Muscle layer of colon (tissue), 2 donors: ENCODE measurements at regions not wholly inside any gene's neighbourhood (a gene's known extent, or its start where the extent isn't known, plus 50 kb on each side); places are given as distances from the start of the nearest gene placed in this dataset.
"Not testable (repeated sequence)": the region's sequence is repeated elsewhere in the genome, so short reads cannot be mapped to it uniquely, and the experiment has no call there.

Source experiments
- H3K27ac ChIP-seq: one replicate; pipeline ENCODE4 v1.7.0; 2013; ENCODE audit warnings: low read depth, mild to moderate bottlenecking, low read length, moderate library complexity
- H3K27me3 ChIP-seq, 2 donors: one replicate each; pipeline ENCODE4 v1.7.0; 2013; ENCODE audit warnings: low read length in 2 of 2, mild to moderate bottlenecking in 2 of 2; ENCODE audit not compliant: insufficient read depth in 2 of 2, control insufficient read depth in 1 of 2
- H3K36me3 ChIP-seq: one replicate; pipeline ENCODE4 v1.7.0; 2013; ENCODE audit warnings: mild to moderate bottlenecking, low read length; ENCODE audit not compliant: insufficient read depth
- H3K4me1 ChIP-seq: one replicate; pipeline ENCODE4 v1.7.0; 2013; ENCODE audit warnings: mild to moderate bottlenecking, low read length; ENCODE audit not compliant: insufficient read depth
- H3K4me3 ChIP-seq, 2 donors: one replicate each; pipeline ENCODE4 v1.7.0; 2013; ENCODE audit warnings: low read length in 2 of 2, low read depth in 1 of 2, mild to moderate bottlenecking in 1 of 2, moderate library complexity in 1 of 2
- H3K9ac ChIP-seq: one replicate; pipeline ENCODE4 v1.7.0; 2013; ENCODE audit warnings: low read length
- H3K9me3 ChIP-seq: one replicate; pipeline ENCODE4 v1.7.0; 2013; ENCODE audit warnings: mild to moderate bottlenecking, low read length
- donor health status: abdominal sarcoma.
- donor health status: Adenocarcinoma of cecum.

DNA sequence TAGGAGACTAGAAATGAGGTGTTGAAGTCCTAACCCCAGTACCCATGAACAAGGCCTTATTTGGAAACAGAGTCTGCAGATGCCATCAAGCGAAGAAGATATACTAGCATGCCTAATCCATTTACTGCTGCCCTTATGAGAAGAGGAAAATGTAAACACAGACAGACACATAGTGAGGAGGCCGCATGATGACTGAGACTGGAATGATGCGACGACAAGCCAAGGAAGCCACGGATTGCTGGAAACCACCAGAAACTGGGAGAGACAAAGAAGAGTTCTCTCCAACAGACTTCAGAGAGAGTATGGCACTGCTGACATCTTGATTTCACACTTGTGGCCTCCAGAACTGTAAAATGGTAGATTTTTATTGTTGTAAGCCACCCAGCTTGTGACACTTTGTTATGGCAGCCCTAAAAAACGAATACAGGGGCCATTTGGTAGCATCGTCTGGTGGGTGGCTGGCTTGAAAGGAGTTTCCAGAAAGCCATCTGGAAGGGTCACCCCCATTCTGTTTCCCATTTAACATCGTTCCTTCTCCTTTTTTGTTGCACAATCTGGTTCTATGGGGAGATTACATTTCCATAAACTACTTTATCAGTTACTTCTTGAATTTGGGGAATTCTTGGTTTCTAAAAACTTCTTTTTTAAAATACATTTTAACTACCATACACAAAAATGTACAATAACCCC, 193.1 kb downstream of the HSD17B3 start:
- H3K27me3 ChIP-seq: no peaks in the 10 kb centered on the region
- no peak overlapping the region for H3K4me3 ChIP-seq
- no peaks in the 10 kb centered on the region for H3K9me3 ChIP-seq
- H3K4me1 ChIP-seq: peaks cover 8% of the 10 kb centered on the region
- no peaks in the 10 kb centered on the region for H3K36me3 ChIP-seq
- H3K27ac ChIP-seq: no peak overlapping the region
- H3K9ac ChIP-seq: no peak overlapping the region

DNA sequence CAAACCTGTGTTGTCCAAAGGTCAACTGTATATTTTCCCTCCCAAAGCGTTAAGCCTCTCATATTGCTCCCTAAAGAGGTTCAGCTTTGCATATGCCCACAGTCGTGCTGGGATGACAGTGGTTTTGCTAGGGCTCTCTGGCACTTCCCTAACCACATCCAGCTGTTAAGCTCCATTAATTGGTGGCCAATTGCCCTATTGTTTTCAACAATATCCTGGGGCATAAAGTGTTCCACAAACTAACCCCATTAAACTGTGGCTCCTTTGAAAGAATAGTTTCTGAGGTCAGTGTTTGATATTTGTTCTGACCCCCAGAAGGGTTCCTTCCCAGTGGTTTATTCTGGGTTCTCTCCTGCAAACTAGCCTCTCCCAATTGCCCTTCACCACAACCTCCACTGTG, 194.5 kb downstream of the HSD17B3 start:
- Histone ChIP-seq H3K36me3 (no peaks in the 10 kb centered on the region), H3K27me3 (no peaks in the 10 kb centered on the region), H3K4me3 (no peak overlapping the region), H3K9me3 (no peaks in the 10 kb centered on the region), H3K27ac (no peak overlapping the region), H3K4me1 (peaks cover 8% of the 10 kb centered on the region), H3K9ac (no peak overlapping the region)

DNA sequence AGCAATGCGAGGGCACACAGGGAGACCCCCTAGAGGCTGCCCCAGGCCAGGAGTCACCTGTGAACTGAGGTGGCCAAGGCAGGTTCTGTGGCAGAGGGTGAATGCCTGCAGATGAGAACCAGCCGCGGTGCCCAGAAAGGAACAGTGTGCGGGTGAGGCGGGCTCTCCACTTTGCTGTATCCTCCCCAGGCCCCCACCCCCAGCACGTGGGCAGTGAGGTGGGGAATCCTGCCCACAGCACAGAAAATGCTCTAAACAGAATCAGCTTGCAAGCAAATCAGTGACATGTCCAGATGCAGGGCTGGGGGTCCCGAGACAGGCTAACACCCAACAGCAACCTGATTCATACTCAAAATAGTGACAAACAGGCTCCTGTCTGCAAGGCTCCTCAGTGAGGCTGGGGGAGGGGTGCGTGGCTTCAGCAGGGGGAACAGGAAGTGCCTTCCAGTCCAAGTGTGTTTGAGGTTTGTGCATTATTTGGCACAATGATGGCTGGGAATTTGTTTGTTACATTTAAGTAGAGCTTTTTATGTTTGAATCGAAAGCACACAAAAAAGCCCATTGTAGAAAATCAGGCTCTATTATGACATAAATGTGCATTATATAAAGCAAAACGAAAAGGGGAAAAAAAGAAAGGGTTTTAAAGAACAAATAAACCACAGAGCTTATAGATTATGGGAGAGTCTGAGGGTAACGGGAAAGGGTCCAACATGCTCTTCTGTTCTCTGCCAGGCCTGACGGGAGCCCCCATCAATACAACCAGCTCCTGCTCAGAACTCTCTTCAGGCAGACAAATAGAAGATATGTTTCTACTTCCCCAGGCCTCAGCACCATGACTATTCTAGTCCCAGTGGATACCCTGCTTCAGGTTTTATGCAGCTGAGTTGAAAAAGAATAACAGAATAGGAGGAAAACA, 201.3 kb downstream of the HSD17B3 start:
- no peak overlapping the region for H3K27ac ChIP-seq

DNA sequence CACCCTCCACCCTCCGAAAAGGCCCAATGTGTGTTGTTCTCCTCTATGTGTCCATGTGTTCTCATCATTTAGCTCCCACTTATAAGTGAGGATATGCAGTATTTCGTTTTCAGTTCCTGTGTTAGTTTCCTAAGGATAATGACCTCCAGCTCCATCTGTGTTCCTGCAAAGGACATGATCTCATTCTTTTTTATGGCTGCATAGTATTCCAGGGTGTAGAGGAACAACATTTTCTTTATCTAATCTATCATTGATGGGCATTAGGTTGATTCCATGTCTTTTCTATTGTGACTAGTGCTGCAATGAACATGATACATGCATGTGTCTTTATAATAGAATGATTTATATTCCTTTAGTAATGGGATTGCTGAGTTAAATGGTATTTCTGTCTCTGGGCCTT, 211.3 kb downstream of the HSD17B3 start:
- not testable (repeated sequence) for H3K36me3 ChIP-seq, H3K4me3 ChIP-seq, H3K27ac ChIP-seq, H3K27me3 ChIP-seq, H3K9me3 ChIP-seq, H3K4me1 ChIP-seq, H3K9ac ChIP-seq

More for the DNA sequence above, 201.3 kb downstream of the HSD17B3 start:
- no peaks in the 10 kb centered on the region for H3K4me1 ChIP-seq
- H3K9me3 ChIP-seq: no peaks in the 10 kb centered on the region
- H3K36me3 ChIP-seq: no peaks in the 10 kb centered on the region
- no peak overlapping the region for H3K4me3 ChIP-seq
- H3K27me3 ChIP-seq: no peaks in the 10 kb centered on the region
- no peak overlapping the region for H3K9ac ChIP-seq

DNA sequence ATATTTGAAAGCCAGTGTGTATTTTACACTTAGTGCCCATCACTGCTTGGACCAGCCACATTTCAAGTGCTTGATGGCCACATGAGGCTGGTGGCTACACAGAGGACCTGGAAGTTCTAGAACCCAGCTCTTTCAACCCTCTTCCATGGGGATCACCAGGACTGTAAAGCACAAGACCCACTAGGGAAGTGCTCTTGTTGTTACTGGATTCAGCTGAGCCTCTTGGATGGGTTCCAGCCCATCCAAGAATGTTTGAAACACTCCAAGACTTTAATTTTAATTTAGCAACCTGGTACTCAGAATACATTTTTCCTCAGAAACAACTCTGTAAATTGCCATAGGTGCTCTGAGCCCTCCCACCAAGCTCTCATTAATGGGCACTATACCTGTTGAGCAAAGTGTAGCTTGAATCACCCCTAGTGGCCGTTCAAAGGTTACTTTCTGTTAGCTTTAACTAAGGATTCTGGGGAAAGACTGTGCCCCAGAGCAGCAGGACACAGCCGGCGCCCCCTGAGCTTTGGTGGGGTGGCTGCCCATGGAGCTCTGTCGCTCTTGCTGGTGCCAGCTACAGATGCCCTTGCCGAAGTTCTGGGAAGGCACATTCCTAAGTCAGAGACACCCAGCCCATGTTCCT, 212.4 kb downstream of the HSD17B3 start:
- Histone ChIP-seq H3K9me3 (no peaks in the 10 kb centered on the region), H3K9ac (no peak overlapping the region), H3K27me3 (peaks cover 0 to 7% of the 10 kb centered on the region in 2 donors), H3K27ac (no peak overlapping the region), H3K4me3 (no peak overlapping the region), H3K36me3 (no peaks in the 10 kb centered on the region), H3K4me1 (no peaks in the 10 kb centered on the region)

DNA sequence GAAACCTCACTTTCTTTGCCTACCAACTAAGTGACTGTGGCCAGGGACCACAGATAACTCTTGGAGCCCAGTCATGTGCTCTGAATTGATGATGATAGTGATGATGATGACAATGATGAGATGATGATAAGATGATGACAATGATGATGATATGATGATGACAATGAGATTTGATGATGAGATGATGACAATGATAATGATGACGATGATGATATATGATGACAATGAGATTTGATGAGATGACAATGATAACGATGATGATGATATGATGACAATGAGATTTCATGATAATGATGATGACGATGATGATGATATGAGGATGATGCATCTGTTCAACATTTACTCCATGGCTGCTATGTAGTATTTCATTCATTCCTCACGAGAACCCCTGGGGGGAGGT, 213.0 kb downstream of the ERCC6L2 start:
- Histone ChIP-seq H3K36me3 (no peaks in the 10 kb centered on the region), H3K9ac (no peak overlapping the region), H3K4me1 (no peaks in the 10 kb centered on the region), H3K9me3 (no peaks in the 10 kb centered on the region), H3K4me3 (no peak overlapping the region), H3K27me3 (peaks cover 0 to 7% of the 10 kb centered on the region in 2 donors), H3K27ac (no peak overlapping the region)

DNA sequence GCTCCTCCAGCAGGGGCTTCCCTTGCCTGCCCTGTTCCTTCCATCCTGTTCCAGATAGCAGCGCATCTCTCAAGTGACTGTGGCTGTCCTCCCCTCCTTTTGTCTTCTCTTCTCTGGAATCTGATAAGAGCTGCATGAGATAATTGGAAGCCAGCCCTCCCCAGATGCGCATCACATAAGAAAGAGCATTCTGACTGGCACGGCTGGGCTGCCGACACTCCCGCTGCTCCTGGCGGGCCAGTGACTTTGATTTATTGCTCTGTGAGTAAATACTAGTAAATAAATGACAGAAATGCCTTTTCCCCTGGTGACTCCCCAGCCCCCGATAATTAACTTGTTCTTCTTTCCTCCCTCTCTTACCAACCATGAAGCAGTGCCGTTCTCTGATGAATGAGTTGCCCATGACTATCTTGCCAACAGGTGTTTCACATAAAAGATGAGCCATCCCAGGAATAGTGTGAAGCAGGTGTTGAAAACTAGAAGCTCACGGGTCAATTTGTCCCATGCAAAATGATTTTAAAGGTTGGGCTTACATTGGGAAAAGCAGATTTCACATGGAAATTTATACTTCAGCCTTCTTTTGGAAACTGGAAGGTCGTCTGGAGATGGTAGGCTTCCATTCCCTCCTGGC, 212.3 kb downstream of the ERCC6L2 start:
- H3K4me1 ChIP-seq: no peaks in the 10 kb centered on the region
- no peak overlapping the region for H3K9ac ChIP-seq
- no peaks in the 10 kb centered on the region for H3K9me3 ChIP-seq
- peaks cover 0 to 7% of the 10 kb centered on the region in 2 donors for H3K27me3 ChIP-seq
- H3K36me3 ChIP-seq: no peaks in the 10 kb centered on the region
- no peak overlapping the region for H3K4me3 ChIP-seq
- no peak overlapping the region for H3K27ac ChIP-seq

DNA sequence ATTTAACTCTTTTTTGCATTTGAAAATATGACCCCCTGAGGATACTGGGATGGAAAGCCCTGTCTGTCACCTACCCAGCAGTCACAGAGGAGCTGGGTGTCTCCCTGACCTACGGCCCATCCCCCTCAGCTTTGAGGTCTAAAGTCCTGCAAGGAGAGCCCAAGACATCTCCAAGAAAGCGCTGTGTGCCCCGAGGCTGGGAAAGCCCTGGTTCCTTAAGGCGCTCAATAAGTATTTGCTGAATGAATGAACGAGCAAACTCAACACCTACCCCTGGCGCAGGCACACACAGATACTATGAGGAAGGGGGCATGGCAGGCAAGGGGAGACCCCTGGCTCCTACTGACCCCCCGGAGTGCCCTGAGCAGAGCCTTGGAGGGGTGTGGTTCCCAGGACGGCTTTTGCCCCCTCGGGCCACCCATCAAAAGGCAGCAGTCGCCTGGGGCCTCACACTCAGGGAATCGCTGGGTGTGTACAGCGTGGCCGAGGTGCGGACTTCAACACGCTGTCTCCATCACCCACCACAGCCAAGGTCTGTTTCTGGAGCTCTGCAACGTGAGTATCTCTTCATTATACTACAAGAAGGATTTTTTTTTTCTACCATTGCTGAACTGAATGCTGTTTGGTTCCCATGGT, 211.6 kb downstream of the ERCC6L2 start:
- Histone ChIP-seq H3K9ac (no peak overlapping the region), H3K4me1 (no peaks in the 10 kb centered on the region)

DNA sequence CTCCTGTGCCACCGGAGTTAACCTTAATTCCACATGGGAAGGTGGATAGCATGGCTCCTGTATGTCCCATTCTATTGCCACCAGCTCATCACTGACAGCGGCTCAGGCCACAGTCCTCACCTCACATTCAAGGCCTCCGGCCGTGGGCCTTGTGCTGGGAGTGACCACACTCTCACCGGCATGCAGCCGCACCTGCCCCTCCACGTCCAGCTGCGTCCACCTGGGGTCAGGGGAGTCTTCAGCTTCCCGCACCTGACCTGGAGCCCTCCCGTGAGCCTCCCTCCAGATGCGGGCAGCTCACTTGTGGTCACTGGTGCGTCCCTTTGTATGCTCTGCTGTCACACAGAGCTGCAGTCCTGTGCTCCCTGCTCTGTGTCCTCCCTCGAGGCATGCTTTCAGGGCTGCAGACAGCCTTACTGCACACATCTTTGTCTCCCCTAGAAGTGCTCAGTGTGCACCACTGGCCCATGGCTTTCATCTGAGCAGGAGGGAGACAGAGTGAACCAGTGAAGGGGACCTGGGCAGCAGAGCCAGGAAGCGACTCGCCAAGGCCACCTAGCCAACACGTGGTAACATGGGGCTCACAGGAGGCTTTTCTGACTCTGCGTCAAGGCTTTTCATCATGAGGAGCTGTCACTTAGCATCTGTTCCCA, 210.1 kb downstream of the ERCC6L2 start:
- peaks cover 5% of the 10 kb centered on the region for H3K4me1 ChIP-seq
- no peak overlapping the region for H3K9ac ChIP-seq
- H3K36me3 ChIP-seq: no peaks in the 10 kb centered on the region
- no peaks in the 10 kb centered on the region for H3K9me3 ChIP-seq
- peaks cover 0 to 7% of the 10 kb centered on the region in 2 donors for H3K27me3 ChIP-seq
- H3K27ac ChIP-seq: no peak overlapping the region
- no peak overlapping the region for H3K4me3 ChIP-seq

More for the DNA sequence above, 211.6 kb downstream of the ERCC6L2 start:
- peaks cover 0 to 7% of the 10 kb centered on the region in 2 donors for H3K27me3 ChIP-seq
- no peaks in the 10 kb centered on the region for H3K9me3 ChIP-seq
- no peaks in the 10 kb centered on the region for H3K36me3 ChIP-seq
- no peak overlapping the region for H3K27ac ChIP-seq
- no peak overlapping the region for H3K4me3 ChIP-seq

DNA sequence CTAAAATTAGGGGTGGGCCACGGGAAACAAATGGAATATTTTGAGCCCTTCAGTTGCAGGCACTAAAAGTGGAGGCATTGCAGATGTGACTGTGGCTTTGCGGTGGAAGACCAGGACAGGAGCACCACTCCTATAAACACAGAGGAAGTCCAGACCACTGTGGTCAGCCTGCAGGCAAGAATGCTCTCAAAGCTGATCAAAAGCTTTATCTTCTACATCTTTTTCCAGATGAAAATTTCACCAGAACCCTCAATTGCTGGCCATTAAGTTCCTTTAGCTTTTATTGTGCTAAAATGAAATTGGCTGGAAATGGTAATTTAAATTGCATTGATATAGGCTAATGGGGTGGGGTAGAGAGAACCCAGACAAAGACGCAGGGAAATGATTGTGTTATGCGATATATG, 208.8 kb downstream of the ERCC6L2 start:
- Histone ChIP-seq H3K36me3 (no peaks in the 10 kb centered on the region), H3K9me3 (no peaks in the 10 kb centered on the region), H3K9ac (no peak overlapping the region), H3K4me3 (no peak overlapping the region), H3K27me3 (peaks cover 0 to 7% of the 10 kb centered on the region in 2 donors), H3K4me1 (peaks cover 12% of the 10 kb centered on the region), H3K27ac (no peak overlapping the region)
